Astrocyte of the spinal cord (primary cell): ENCODE measurements at regions not wholly inside any gene's neighbourhood (a gene's known extent, or its start where the extent isn't known, plus 50 kb on each side); places are given as distances from the start of the nearest gene placed in this dataset.

Experiments
- DNase-seq: peaks from one replicate; pipeline ENCODE4 v3.0.0; 2011; ENCODE audit warnings: low read depth, low spot score
- H3K4me3 ChIP-seq: 2 replicates; pipeline ENCODE4 v1.5.1; 2011; ENCODE audit warnings: low read depth, mild to moderate bottlenecking, low read length, moderate library complexity
- CTCF ChIP-seq: IDR thresholded peaks from 2 replicates; pipeline ENCODE4 v1.5.1; 2012; ENCODE audit warnings: low read depth, mild to moderate bottlenecking, low read length, inconsistent platforms
- in situ Hi-C: cut with HindIII; loops from 2 replicates; pipeline ENCODE4 v1.10.0; 2017; ENCODE audit warnings: low sequenced_read_pairs

GRCh38 chr4:25547343-25547742, 108.3 kb upstream of the SLC34A2 start:
- H3K4me3 ChIP-seq = no peak overlapping the region
- DNase-seq = no peak
- in situ Hi-C loops = no loop called here
- no peak for TF ChIP-seq CTCF

DNA sequence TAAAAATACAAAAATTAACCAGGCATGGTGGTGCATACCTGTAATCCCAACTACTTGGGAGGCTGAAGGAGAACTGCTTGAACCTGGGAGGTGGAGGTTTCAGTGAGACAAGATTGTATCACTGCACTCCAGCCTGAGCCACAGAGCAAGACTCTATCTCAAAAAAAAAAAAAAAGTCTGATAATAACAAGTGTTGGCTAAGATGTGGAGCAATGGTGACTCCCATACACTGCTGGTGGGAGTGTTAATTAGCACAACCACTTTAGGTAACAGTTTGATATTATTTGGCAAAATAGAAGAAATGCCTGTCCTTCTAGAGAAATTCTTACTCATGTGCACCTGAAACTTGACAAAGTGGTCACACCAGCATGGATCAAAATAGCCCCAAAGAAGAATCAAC, 106.2 kb upstream of the SLC34A2 start:
- TF ChIP-seq CTCF = no peak
- in situ Hi-C loops = no loop called here
- no peak for DNase-seq
- H3K4me3 ChIP-seq = no peak overlapping the region

- in situ Hi-C loops = no loop called here
- TF ChIP-seq CTCF = no peak
- no peak overlapping the region for H3K4me3 ChIP-seq
- no peak for DNase-seq
These were observed 105.1 kb upstream of the SLC34A2 start for GRCh38 chr4:25550376-25551030.

GRCh38 chr4:25551605-25552004, 104.0 kb upstream of the SLC34A2 start:
- TF ChIP-seq CTCF = no peak
- no peak overlapping the region for H3K4me3 ChIP-seq
- in situ Hi-C loops = no loop called here
- DNase-seq = no peak

DNA sequence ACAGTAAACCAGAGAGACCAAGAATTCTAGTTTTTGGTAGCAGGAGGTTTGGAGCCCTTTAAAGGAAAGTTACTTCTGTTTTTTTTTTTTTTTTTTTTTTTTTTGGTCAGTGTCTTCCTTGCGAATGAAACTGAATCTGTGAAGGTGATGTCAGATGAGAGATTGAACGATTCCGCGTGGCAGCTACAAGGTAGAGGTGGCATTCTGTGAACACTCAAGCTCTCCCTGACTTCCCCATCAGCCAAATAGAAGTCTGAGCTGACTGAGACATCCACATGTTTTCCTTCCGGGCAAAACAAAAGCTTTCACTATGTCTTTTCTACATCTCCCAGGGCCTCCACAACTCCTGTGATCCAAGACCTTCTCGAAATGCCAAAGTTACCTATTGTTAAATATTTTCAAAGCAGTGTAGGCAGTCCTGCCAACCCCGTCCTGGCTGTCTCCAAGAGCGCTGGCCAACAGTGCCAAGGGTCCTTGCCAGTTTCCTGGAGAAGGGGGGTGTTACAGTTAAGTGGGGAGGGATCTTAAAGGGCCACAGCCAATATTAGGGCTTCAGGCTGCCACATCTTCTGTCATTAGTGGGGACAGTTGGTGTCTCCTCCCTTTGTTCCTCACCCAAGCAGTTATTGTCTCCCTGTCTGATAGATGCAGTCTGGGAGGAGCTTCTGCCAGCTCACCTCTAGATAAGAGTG, 102.9 kb upstream of the SLC34A2 start:
- no peak for TF ChIP-seq CTCF
- in situ Hi-C loops = no loop called here

DNA sequence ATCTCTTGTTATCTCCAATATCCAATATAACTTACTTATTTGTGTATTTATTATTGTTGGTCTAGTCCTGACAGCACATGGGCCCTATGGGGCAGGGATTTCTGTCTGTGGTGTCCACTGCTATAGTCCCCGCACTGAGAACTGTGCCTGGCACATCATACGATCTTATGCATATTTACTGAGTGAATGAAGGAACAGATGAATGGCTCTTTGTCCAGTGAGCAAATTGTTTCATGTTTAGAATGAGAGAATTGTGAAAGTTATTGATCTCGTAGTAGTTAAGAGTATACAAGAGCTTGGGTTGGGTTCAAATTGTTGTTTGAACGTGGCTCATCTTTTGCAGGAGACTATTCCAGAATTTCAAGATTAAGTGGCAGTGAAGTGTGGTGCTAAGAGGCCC, 96.1 kb upstream of the SLC34A2 start:
- in situ Hi-C loops = no loop called here

More for the DNA sequence above, 102.9 kb upstream of the SLC34A2 start:
- no peak overlapping the region for H3K4me3 ChIP-seq
- no peak for DNase-seq

More for the DNA sequence above, 96.1 kb upstream of the SLC34A2 start:
- H3K4me3 ChIP-seq = no peak overlapping the region
- TF ChIP-seq CTCF = no peak
- DNase-seq = no peak
